Endothelial cell of umbilical vein (primary cell): ENCODE measurements at regions not wholly inside any gene's neighbourhood (a gene's known extent, or its start where the extent isn't known, plus 50 kb on each side); places are given as distances from the start of the nearest gene placed in this dataset.

Experiments
- BruUV-seq: library from RNA; stranded (reverse); fragments of 400-500 nt; replicated peaks from 2 replicates; lab custom pipeline; 2021; lab: Mats Ljungman, UMichigan
- CTCF ChIA-PET: fragments of 300-600, 350-600 bp; sonication (Branson Sonifier 250); formaldehyde crosslinking; loops from one replicate; lab custom pipeline; 2021; ENCODE audit warnings: antibody characterized with exemption, inconsistent platforms; lab: Charles Lee
- POLR2A ChIA-PET: fragments of 300-600, 350-600 bp; sonication (Branson Sonifier 250); formaldehyde crosslinking; loops from one replicate; lab custom pipeline; 2021; ENCODE audit warnings: antibody characterized with exemption, inconsistent platforms; lab: Charles Lee
- DNase-seq: peaks from one replicate; pipeline ENCODE4 v3.0.0-alpha.2; 2011; ENCODE audit warnings: low read depth, low spot score
- FAIRE-seq: peaks from 2 replicates; lab custom pipeline; 2011; peaks lifted over from hg19 to GRCh38; lab: Jason Lieb, UNC
- H2AFZ ChIP-seq: 2 replicates; pipeline ENCODE4 v1.6.0; 2012; ENCODE audit warnings: low read depth, low read length, control low read depth, inconsistent platforms
- H3K27ac ChIP-seq: 2 replicates; pipeline ENCODE4 v1.5.1; 2011; ENCODE audit warnings: low read depth, mild to moderate bottlenecking, control low read depth, low read length, moderate library complexity; ENCODE audit not compliant: insufficient read depth
- H3K27me3 ChIP-seq, 2 experiments: 2 replicates each; pipeline versions ENCODE4 v1.6.0 to v1.6.1; 2011; ENCODE audit warnings: low read length in 2 of 2, mixed read lengths in 1 of 2; ENCODE audit not compliant: control insufficient read depth in 2 of 2, insufficient read depth in 2 of 2
- H3K36me3 ChIP-seq, 2 experiments: 2 replicates in 1 of 2; 3 replicates in 1 of 2; pipeline ENCODE4 v1.5.1; 2011; ENCODE audit warnings: low read length in 2 of 2, mild to moderate bottlenecking in 1 of 2, moderate library complexity in 1 of 2; ENCODE audit not compliant: control insufficient read depth in 2 of 2, insufficient read depth in 2 of 2; ENCODE audit errors: extremely low read depth in 1 of 2
- H3K4me1 ChIP-seq: 3 replicates; pipeline ENCODE4 v1.5.1; 2011; ENCODE audit warnings: mild to moderate bottlenecking, low read length; ENCODE audit not compliant: control insufficient read depth, insufficient read depth; ENCODE audit errors: extremely low read depth
- H3K4me2 ChIP-seq: 2 replicates; pipeline ENCODE4 v1.6.1; 2011; ENCODE audit warnings: low read length, control low read depth, mixed read lengths; ENCODE audit not compliant: insufficient read depth
- H3K4me3 ChIP-seq, 3 experiments: fragments of 200-600 bp in 1 of 3; sonication (generic), shearing (Covaris generic) in 1 of 3; replicated peaks in 1 of 3; 2 replicates each; pipeline ENCODE4 v1.5.1; 2011 to 2016; ENCODE audit warnings: control low read depth in 3 of 3, low read length in 3 of 3, mild to moderate bottlenecking in 2 of 3, inconsistent platforms in 1 of 3, low read depth in 1 of 3, moderate library complexity in 1 of 3; ENCODE audit not compliant: insufficient read depth in 1 of 3
- H3K79me2 ChIP-seq: 2 replicates; pipeline ENCODE4 v1.6.0; 2012; ENCODE audit warnings: low read length, inconsistent platforms; ENCODE audit not compliant: control insufficient read depth, insufficient read depth
- H3K9ac ChIP-seq: replicated peaks from 2 replicates; pipeline ENCODE3; 2011; ENCODE audit warnings: low read length, control low read depth; ENCODE audit not compliant: insufficient read depth; ENCODE audit errors: extremely low read depth
- H3K9me1 ChIP-seq: replicated peaks from 3 replicates; pipeline ENCODE4 v1.6.0; 2011; ENCODE audit warnings: mild to moderate bottlenecking, low read length; ENCODE audit not compliant: control insufficient read depth, insufficient read depth; ENCODE audit errors: extremely low read depth
- H3K9me3 ChIP-seq: replicated peaks from 2 replicates; pipeline ENCODE4 v1.5.1; 2012; ENCODE audit warnings: low read length, inconsistent platforms; ENCODE audit not compliant: control insufficient read depth, insufficient read depth
- H4K20me1 ChIP-seq: replicated peaks from 2 replicates; pipeline ENCODE3; 2011; ENCODE audit warnings: mild to moderate bottlenecking, low read length; ENCODE audit not compliant: control insufficient read depth, insufficient read depth; ENCODE audit errors: extremely low read depth
- CTCF ChIP-seq, 2 donors: IDR thresholded peaks; 1 replicate in 1 of 2; 2 replicates in 1 of 2; pipeline ENCODE4 v1.5.1; 2011; ENCODE audit warnings: low read length in 2 of 2, mild to moderate bottlenecking in 2 of 2, moderate library complexity in 2 of 2, control low read depth in 1 of 2, inconsistent platforms in 1 of 2, low read depth in 1 of 2; ENCODE audit not compliant: insufficient read depth in 1 of 2; ENCODE audit errors: extremely low read depth in 1 of 2
- FOS ChIP-seq: IDR thresholded peaks from 2 replicates; pipeline ENCODE4 v1.6.1; 2011; ENCODE audit warnings: mild to moderate bottlenecking, low read length, moderate library complexity, borderline replicate concordance; ENCODE audit not compliant: insufficient read depth
- JUN ChIP-seq: IDR thresholded peaks from 2 replicates; pipeline ENCODE4 v1.6.1; 2011; ENCODE audit warnings: borderline replicate concordance, low read depth; ENCODE audit not compliant: insufficient read length, insufficient read depth
- MYC ChIP-seq: IDR thresholded peaks from one replicate; pipeline ENCODE4 v1.6.1; 2011; ENCODE audit warnings: mild to moderate bottlenecking, low read depth, low read length
- POLR2A ChIP-seq: IDR thresholded peaks from 2 replicates; pipeline ENCODE4 v1.6.1; 2012; ENCODE audit warnings: low read depth, mild to moderate bottlenecking, control low read depth, low read length
- POLR2AphosphoS5 ChIP-seq: IDR thresholded peaks from 2 replicates; pipeline ENCODE4 v1.6.1; 2012; ENCODE audit warnings: low read depth, mild to moderate bottlenecking, control low read depth, low read length, moderate library complexity; ENCODE audit not compliant: insufficient read depth
- dilution Hi-C: fragments of 300-500 bp; cut with MboI; formaldehyde crosslinking; loops from one replicate; pipeline ENCODE4 v1.15.0; 2019; ENCODE audit warnings: low sequenced_read_pairs; ENCODE audit not compliant: extremely low pct_ligation_motif_present
- intact Hi-C: fragments of 100-400 bp; cut with micrococcal nuclease; formaldehyde crosslinking; loops from one replicate; pipeline ENCODE4 v1.10.0; 2022
- TF ChIP-seq, protein P1 (sequence below): IDR thresholded peaks from 2 replicates; pipeline ENCODE4 v1.6.1; 2011; ENCODE audit not compliant: insufficient read depth, insufficient read length

- no peaks in the 10 kb centered on the region for H3K9me1 ChIP-seq
- FAIRE-seq: no peak
- H3K36me3 ChIP-seq: no peaks in the 10 kb centered on the region
- TF ChIP-seq JUN: no peak
- H3K4me3 ChIP-seq: no peak overlapping the region
- H3K4me2 ChIP-seq: no peak overlapping the region
- intact Hi-C loops (no loop called here), dilution Hi-C loops (no loop called here)
- no peak for DNase-seq
- no TSS peak for BruUV-seq
- CTCF ChIA-PET: no interaction called here
- H4K20me1 ChIP-seq: no peaks in the 10 kb centered on the region
- no peaks in the 10 kb centered on the region for H3K9me3 ChIP-seq
- H3K4me1 ChIP-seq: no peaks in the 10 kb centered on the region
- no peaks in the 10 kb centered on the region for H3K27me3 ChIP-seq
- no peak overlapping the region for H3K27ac ChIP-seq
- no peak overlapping the region for H3K9ac ChIP-seq
- no peak overlapping the region for H2AFZ ChIP-seq
- H3K79me2 ChIP-seq: no peaks in the 10 kb centered on the region
- POLR2A ChIA-PET: no interaction called here
Observed at GRCh38 chr18:1708006-1708405, 803.3 kb downstream of the ADCYAP1 start.

DNA sequence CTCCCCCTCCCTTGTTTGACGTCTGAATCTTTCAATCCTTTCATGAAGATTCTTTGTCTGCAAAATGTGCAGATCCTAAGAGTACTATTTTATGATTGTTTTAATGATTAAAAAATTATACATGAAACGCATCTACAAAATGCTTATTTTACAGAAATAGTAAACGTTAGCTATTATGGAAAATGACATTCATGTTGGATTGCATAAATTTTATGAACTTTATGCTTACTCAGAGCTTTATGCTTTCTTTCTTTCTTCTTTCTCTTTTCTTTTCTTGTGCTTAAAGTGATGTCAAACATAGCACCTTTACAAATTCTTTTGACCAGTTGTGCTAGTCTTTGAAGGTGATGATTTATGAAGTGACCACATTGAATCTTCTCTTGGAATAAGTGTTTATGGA lies 805.4 kb downstream of the ADCYAP1 start:
- no peak for TF ChIP-seq JUN
- TF ChIP-seq POLR2AphosphoS5: no peak
- no peak for TF ChIP-seq POLR2A
- TF ChIP-seq CTCF (IDR thresholded peaks at IDR 0.05; ENCODE audit: extremely low read depth in 1 of 2, insufficient read depth in 1 of 2, low read depth in 1 of 2, low read length in 2 of 2): no peak
- TF ChIP-seq, protein P1, sequence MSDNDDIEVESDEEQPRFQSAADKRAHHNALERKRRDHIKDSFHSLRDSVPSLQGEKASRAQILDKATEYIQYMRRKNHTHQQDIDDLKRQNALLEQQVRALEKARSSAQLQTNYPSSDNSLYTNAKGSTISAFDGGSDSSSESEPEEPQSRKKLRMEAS: no peak
- TF ChIP-seq MYC: no peak
- no peak for TF ChIP-seq FOS
- H3K27ac ChIP-seq: no peak overlapping the region
- ChIA-PET CTCF (no interaction called here), POLR2A (no interaction called here)
- H3K36me3 ChIP-seq: no peaks in the 10 kb centered on the region
- no TSS peak for BruUV-seq
- dilution Hi-C loops (no loop called here), intact Hi-C loops (no loop called here)
- no peaks in the 10 kb centered on the region for H3K79me2 ChIP-seq
- H3K4me2 ChIP-seq: no peak overlapping the region
- H3K9ac ChIP-seq: no peak overlapping the region
- H3K9me1 ChIP-seq: no peaks in the 10 kb centered on the region
- no peaks in the 10 kb centered on the region for H3K27me3 ChIP-seq
- H3K4me1 ChIP-seq: no peaks in the 10 kb centered on the region
- H4K20me1 ChIP-seq: no peaks in the 10 kb centered on the region
- H3K4me3 ChIP-seq: no peak overlapping the region
- no peak overlapping the region for H2AFZ ChIP-seq
- DNase-seq (no peak), FAIRE-seq (no peak)
- no peaks in the 10 kb centered on the region for H3K9me3 ChIP-seq
